GM12878 (cell line): ENCODE measurements at regions not wholly inside any gene's neighbourhood (a gene's known extent, or its start where the extent isn't known, plus 50 kb on each side); places are given as distances from the start of the nearest gene placed in this dataset.

Experiments used
- ATAC-seq: fragments of 200-7000 bp; cut with Tn5 transposase; 3 replicates; pipeline ENCODE4 v1.9.1; 2020; ENCODE audit warnings: mild to moderate bottlenecking, moderate library complexity
- BruUV-seq: library from RNA; stranded (reverse); fragments of 400-500 nt; replicated peaks from 2 replicates; lab custom pipeline; 2021; lab: Mats Ljungman, UMichigan
- CTCF ChIA-PET: fragments of 300-600 bp; sonication (Branson Sonifier 250); formaldehyde crosslinking; extraction: SDS; loops from one replicate; lab custom pipeline; 2021; ENCODE audit warnings: inconsistent platforms; lab: Yijun Ruan, JAX
- POLR2A ChIA-PET: fragments of 350-600 bp; formaldehyde crosslinking; extraction: SDS; loops from one replicate; lab custom pipeline; 2021; ENCODE audit warnings: inconsistent platforms; lab: Charles Lee
- RAD21 ChIA-PET: fragments of 300-600 bp; sonication (Branson Sonifier 250); formaldehyde crosslinking; loops from one replicate; lab custom pipeline; 2023; ENCODE audit warnings: antibody characterized with exemption; ENCODE audit not compliant: unreplicated experiment; lab: Charles Lee
- SMC1A ChIA-PET: fragments of 300-600 bp; sonication (Branson Sonifier 250); formaldehyde crosslinking; loops from one replicate; lab custom pipeline; 2023; ENCODE audit not compliant: unreplicated experiment, uncharacterized antibody; lab: Charles Lee
- DNase-seq: peaks from one replicate; pipeline ENCODE4 v3.0.0-alpha.2; 2011; ENCODE audit warnings: low read depth, low spot score
- FAIRE-seq: peaks from 3 replicates; lab custom pipeline; 2011; peaks lifted over from hg19 to GRCh38; lab: Jason Lieb, UNC
- H2AFZ ChIP-seq: 2 replicates; pipeline ENCODE4 v1.6.0; 2011; ENCODE audit warnings: low read depth, low read length, control low read depth; ENCODE audit not compliant: control insufficient read depth
- H3K27ac ChIP-seq: 2 replicates; pipeline ENCODE4 v1.5.1; 2011; ENCODE audit warnings: control low read depth; ENCODE audit not compliant: control insufficient read depth, insufficient read depth
- H3K27me3 ChIP-seq, 2 experiments: replicated peaks in 1 of 2; 2 replicates each; pipeline versions ENCODE4 v1.6.0 to v1.6.1; 2011; ENCODE audit warnings: low read length in 1 of 2; ENCODE audit not compliant: control insufficient read depth in 2 of 2, insufficient read depth in 2 of 2
- H3K36me3 ChIP-seq, 2 experiments: 2 replicates each; pipeline ENCODE4 v1.5.1; 2011; ENCODE audit warnings: low read length in 1 of 2; ENCODE audit not compliant: control insufficient read depth in 2 of 2, insufficient read depth in 2 of 2
- H3K4me1 ChIP-seq: 2 replicates; pipeline ENCODE4 v1.6.1; 2011; ENCODE audit warnings: mild to moderate bottlenecking, low read length, moderate library complexity, mixed read lengths; ENCODE audit not compliant: control insufficient read depth, insufficient read depth
- H3K4me2 ChIP-seq: 2 replicates; pipeline ENCODE4 v1.6.0; 2011; ENCODE audit warnings: control low read depth; ENCODE audit not compliant: control insufficient read depth, insufficient read depth
- H3K4me3 ChIP-seq: fragments of 200-600 bp; sonication (generic); 2 replicates; pipeline ENCODE4 v1.5.1; 2016
- H3K79me2 ChIP-seq: 2 replicates; pipeline ENCODE4 v1.6.0; 2011; ENCODE audit warnings: low read length; ENCODE audit not compliant: control insufficient read depth, insufficient read depth
- H3K9ac ChIP-seq: 2 replicates; pipeline ENCODE4 v1.8.0; 2011; ENCODE audit warnings: low read length, control low read depth, mixed read lengths; ENCODE audit not compliant: control insufficient read depth, insufficient read depth
- H3K9me3 ChIP-seq: replicated peaks from 3 replicates; pipeline ENCODE4 v1.5.1; 2011; ENCODE audit warnings: mild to moderate bottlenecking, low read length; ENCODE audit not compliant: control insufficient read depth, insufficient read depth
- H4K20me1 ChIP-seq: 2 replicates; pipeline ENCODE4 v1.6.0; 2011; ENCODE audit not compliant: control insufficient read depth, insufficient read depth
- ASH2L ChIP-seq: fragments of 300-600, 200-600 bp; sonication (generic); IDR thresholded peaks from 2 replicates; pipeline ENCODE4 v1.6.1; 2017; ENCODE audit warnings: low read depth, mild to moderate bottlenecking, borderline replicate concordance
- BHLHE40 ChIP-seq, 2 experiments: fragments of 450-650 bp in 1 of 2; IDR thresholded peaks; 2 replicates each; pipeline ENCODE4 v1.6.1; 2011 to 2017; ENCODE audit warnings: low read depth in 2 of 2, borderline replicate concordance in 1 of 2, improper control_type of control experiment in 1 of 2, low read length in 1 of 2, mild to moderate bottlenecking in 1 of 2
- CHD1 ChIP-seq: IDR thresholded peaks from 2 replicates; pipeline ENCODE4 v1.6.1; 2012; ENCODE audit warnings: low read depth, low read length, improper control_type of control experiment
- E4F1 ChIP-seq: fragments of 450-650 bp; IDR thresholded peaks from 2 replicates; pipeline ENCODE4 v1.6.1; 2018; ENCODE audit warnings: borderline replicate concordance, mild to moderate bottlenecking; ENCODE audit not compliant: partially characterized antibody
- GATAD2B ChIP-seq: fragments of 450-650 bp; conservative IDR thresholded peaks from 2 replicates; pipeline ENCODE4 v1.6.1; 2017; ENCODE audit warnings: low read depth, mild to moderate bottlenecking, moderate library complexity
- POLR2AphosphoS5 ChIP-seq: IDR thresholded peaks from 2 replicates; pipeline ENCODE4 v1.6.1; 2011; ENCODE audit warnings: mild to moderate bottlenecking, low read length, inconsistent platforms
- RCOR1 ChIP-seq: conservative IDR thresholded peaks from 2 replicates; pipeline ENCODE4 v1.6.1; 2012; ENCODE audit warnings: low read depth, low read length, improper control_type of control experiment
- RUNX3 ChIP-seq: IDR thresholded peaks from 2 replicates; pipeline ENCODE4 v1.6.1; 2012; ENCODE audit warnings: low read length, inconsistent platforms
- SIN3A ChIP-seq: IDR thresholded peaks from 2 replicates; pipeline ENCODE4 v1.6.1; 2012; ENCODE audit warnings: low read depth, low read length, improper control_type of control experiment
- SKIL ChIP-seq: fragments of 450-650 bp; IDR thresholded peaks from 2 replicates; pipeline ENCODE4 v1.6.1; 2017; ENCODE audit warnings: mild to moderate bottlenecking, low read depth, inconsistent platforms; ENCODE audit not compliant: poor library complexity, severe bottlenecking
- SPI1 ChIP-seq: IDR thresholded peaks from 2 replicates; pipeline ENCODE4 v1.6.1; 2011; ENCODE audit warnings: low read depth, mild to moderate bottlenecking, low read length, moderate library complexity, borderline replicate concordance; ENCODE audit not compliant: insufficient read depth
- STAT1 ChIP-seq: fragments of 450-650 bp; conservative IDR thresholded peaks from 2 replicates; pipeline ENCODE4 v1.6.1; 2014; ENCODE audit warnings: antibody characterized with exemption, mild to moderate bottlenecking
- USF2 ChIP-seq: IDR thresholded peaks from 2 replicates; pipeline ENCODE4 v1.6.1; 2011; ENCODE audit warnings: low read depth, low read length, improper control_type of control experiment, borderline replicate concordance
- ZBTB11 ChIP-seq: fragments of 450-650 bp; formaldehyde crosslinking; IDR thresholded peaks from 2 replicates; pipeline ENCODE4 v1.5.0; 2022; ENCODE audit warnings: mild to moderate bottlenecking, missing genetic modification characterization
- in situ Hi-C: fragments of 300-500 bp; cut with MboI; formaldehyde crosslinking; loops from 9 replicates; pipeline ENCODE4 v1.14.3; 2018; ENCODE audit warnings: mixed read lengths
- intact Hi-C: fragments of 100-400 bp; cut with micrococcal nuclease; formaldehyde crosslinking; loops from one replicate; pipeline ENCODE4 v1.14.2; 2022; ENCODE audit not compliant: unreplicated experiment

- FAIRE-seq = no peak
- SMC1A ChIA-PET = no interaction called here
- no peak for DNase-seq
- no TSS peak for BruUV-seq
- RAD21 ChIA-PET = no interaction called here
- no peak overlapping the region for H2AFZ ChIP-seq
- no peak overlapping the region for H3K27ac ChIP-seq
- CTCF ChIA-PET = no interaction called here
- no peak overlapping the region for H3K4me3 ChIP-seq
- ATAC-seq = no peak
- no peaks in the 10 kb centered on the region for H3K27me3 ChIP-seq
- in situ Hi-C loops = no loop called here
- H3K9ac ChIP-seq = no peak overlapping the region
- H3K36me3 ChIP-seq = no peaks in the 10 kb centered on the region
- intact Hi-C loops = no loop called here
- no peaks in the 10 kb centered on the region for H3K79me2 ChIP-seq
- no peaks in the 10 kb centered on the region for H4K20me1 ChIP-seq
- no peak overlapping the region for H3K4me2 ChIP-seq
- POLR2A ChIA-PET = no interaction called here
- no peaks in the 10 kb centered on the region for H3K4me1 ChIP-seq
- H3K9me3 ChIP-seq = no peaks in the 10 kb centered on the region
- no peak for TF ChIP-seq RCOR1
- no peak for TF ChIP-seq GATAD2B
- TF ChIP-seq ASH2L = no peak
- TF ChIP-seq SIN3A = no peak
- no peak for TF ChIP-seq E4F1
- TF ChIP-seq ZBTB11 = no peak
- no peak for TF ChIP-seq USF2
- TF ChIP-seq SKIL = no peak
- no peak for TF ChIP-seq RUNX3
- no peak for TF ChIP-seq BHLHE40 (IDR thresholded peaks at IDR 0.05; ENCODE audit: borderline replicate concordance in 1 of 2, low read depth in 2 of 2, low read length in 1 of 2)
- no peak for TF ChIP-seq POLR2AphosphoS5
- no peak for TF ChIP-seq STAT1
- TF ChIP-seq CHD1 = no peak
- TF ChIP-seq SPI1 = no peak
Observed at GRCh38 chr3:77976079-77976478, 936.2 kb downstream of the ROBO2 start.
